ENCODE measurements at regions not wholly inside any gene's neighbourhood (a gene's known extent, or its start where the extent isn't known, plus 50 kb on each side); places are given as distances from the start of the nearest gene placed in this dataset.

DNA sequence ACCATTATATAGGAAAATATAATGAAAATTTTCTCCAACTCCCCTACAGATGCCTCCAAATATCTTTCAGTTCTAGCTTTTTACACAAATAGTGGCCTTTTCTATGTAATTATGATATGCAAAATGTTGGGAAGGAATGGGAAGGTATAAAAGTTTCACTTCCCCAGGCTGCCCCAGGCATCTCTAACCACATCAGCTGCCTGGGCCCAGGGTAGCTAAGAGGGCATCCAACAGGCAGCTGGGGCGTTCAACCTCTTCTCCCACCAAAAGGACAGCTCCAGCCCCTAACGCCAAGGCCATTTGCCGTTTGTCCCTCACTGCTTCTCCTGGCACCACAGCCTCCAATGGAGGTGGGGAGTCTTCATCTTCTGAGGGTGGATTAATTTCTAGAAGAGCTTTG, 188.1 kb upstream of the TSC22D2 start:
- Histone ChIP-seq H3K4me3 (no peak overlapping the region), H3K9me3 (no peaks in the 10 kb centered on the region), H3K36me3 (no peaks in the 10 kb centered on the region), H3K27me3 (no peaks in the 10 kb centered on the region), H3K27ac (no peak overlapping the region), H3K4me1 (no peaks in the 10 kb centered on the region)
- ATAC-seq (no peak), DNase-seq (no peak), FAIRE-seq (no peak)
- intact Hi-C loops (cut with DNase I), result loop anchor here in 1 of 3 donors (10.0 kb wide), 1 partner anchor 275 kb away; no protein-coding TSS in a partner anchor
- TF ChIP-seq, protein P1, sequence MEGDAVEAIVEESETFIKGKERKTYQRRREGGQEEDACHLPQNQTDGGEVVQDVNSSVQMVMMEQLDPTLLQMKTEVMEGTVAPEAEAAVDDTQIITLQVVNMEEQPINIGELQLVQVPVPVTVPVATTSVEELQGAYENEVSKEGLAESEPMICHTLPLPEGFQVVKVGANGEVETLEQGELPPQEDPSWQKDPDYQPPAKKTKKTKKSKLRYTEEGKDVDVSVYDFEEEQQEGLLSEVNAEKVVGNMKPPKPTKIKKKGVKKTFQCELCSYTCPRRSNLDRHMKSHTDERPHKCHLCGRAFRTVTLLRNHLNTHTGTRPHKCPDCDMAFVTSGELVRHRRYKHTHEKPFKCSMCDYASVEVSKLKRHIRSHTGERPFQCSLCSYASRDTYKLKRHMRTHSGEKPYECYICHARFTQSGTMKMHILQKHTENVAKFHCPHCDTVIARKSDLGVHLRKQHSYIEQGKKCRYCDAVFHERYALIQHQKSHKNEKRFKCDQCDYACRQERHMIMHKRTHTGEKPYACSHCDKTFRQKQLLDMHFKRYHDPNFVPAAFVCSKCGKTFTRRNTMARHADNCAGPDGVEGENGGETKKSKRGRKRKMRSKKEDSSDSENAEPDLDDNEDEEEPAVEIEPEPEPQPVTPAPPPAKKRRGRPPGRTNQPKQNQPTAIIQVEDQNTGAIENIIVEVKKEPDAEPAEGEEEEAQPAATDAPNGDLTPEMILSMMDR (IDR thresholded peaks at IDR 0.05), result no peak
- WGBS, 2 donors, result 80 to 82% methylated on average over 3 of the region's 3 CpGs

DNA sequence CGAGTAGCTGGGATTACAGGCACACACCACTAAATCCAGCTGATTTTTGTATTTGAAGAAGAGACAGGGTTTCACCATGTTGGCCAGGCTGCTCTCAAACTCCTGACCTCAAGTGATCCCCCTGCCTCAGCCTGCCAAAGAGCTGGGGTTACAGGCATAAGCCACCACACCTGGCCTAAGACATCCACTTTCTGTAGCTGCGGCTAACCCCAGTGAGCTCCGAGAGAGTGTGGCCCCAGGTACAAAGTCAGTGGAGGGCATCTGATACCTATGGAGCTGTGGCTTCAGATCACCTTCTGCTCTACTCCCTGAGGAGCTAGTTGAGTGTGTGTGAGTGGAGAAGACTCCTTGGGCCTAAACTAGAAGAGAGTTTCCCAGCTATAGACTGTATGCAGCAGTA, 189.3 kb upstream of the TSC22D2 start:
- ATAC-seq, result no peak
- intact Hi-C loops (cut with DNase I), result no loop called here
- no peak overlapping the region for H3K4me3 ChIP-seq
- no peaks in the 10 kb centered on the region for H3K4me1 ChIP-seq
- TF ChIP-seq, protein P1 (IDR thresholded peaks at IDR 0.05), result no peak
- H3K9me3 ChIP-seq, result no peaks in the 10 kb centered on the region
- H3K27me3 ChIP-seq, result no peaks in the 10 kb centered on the region
- 86 to 94% methylated on average over 3 of the region's 3 CpGs for WGBS, 2 donors
- no peaks in the 10 kb centered on the region for H3K36me3 ChIP-seq
- FAIRE-seq, result no peak
- no peak overlapping the region for H3K27ac ChIP-seq
- DNase-seq, result no peak

DNA sequence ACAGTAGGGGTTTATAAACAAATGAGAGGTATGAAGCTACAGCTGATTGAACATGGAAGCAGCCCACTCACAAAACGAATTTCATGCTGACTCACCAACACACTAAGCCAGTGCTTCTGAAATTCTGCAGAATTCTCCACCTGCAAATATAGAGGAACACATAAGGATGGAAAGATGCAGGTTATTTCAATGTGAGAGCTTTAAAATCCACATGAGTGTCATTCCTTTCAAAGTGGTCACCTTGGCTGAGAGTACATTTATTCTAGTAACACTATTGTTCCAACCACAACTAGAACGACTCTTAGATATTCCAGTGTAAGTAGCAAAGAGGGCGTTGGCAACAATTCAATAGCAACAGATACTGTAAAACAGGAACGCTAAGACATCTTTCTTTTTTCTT, 189.9 kb upstream of the TSC22D2 start:
- TF ChIP-seq, protein P1 (IDR thresholded peaks at IDR 0.05), result no peak
- DNase-seq (no peak), ATAC-seq (no peak), FAIRE-seq (no peak)
- WGBS, 2 donors, result 71 to 80% methylated on average over 4 of the region's 4 CpGs
- H3K27me3 ChIP-seq, result no peaks in the 10 kb centered on the region
- intact Hi-C loops (cut with DNase I), result no loop called here
- no peak overlapping the region for H3K4me3 ChIP-seq
- no peaks in the 10 kb centered on the region for H3K36me3 ChIP-seq
- H3K4me1 ChIP-seq, result no peaks in the 10 kb centered on the region
- no peaks in the 10 kb centered on the region for H3K9me3 ChIP-seq
- H3K27ac ChIP-seq, result no peak overlapping the region

DNA sequence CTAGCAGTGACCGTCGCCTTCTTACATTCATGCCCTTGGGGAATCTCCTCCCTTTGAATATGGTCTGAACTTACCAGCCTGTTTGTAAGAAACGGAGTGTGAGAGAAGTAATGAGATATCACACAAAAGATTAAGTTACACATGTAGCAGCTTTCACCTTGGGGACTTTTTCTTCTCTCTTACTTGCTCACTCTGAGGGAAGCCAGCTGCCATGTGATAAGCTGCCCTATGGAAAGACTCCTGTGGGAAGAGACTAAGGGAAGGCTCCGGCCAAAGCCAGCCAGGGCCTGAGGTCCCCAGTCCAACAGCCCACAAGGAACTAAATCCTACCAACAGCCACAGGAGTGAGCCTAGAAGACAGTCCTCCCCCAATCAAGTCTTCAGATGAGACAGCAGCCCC, 190.4 kb upstream of the TSC22D2 start:
- ATAC-seq (no peak), DNase-seq (no peak), FAIRE-seq (no peak)
- intact Hi-C loops (cut with DNase I), result no loop called here
- 86 to 88% methylated on average over 4 of the region's 4 CpGs for WGBS, 2 donors
- Histone ChIP-seq H3K9me3 (no peaks in the 10 kb centered on the region), H3K27ac (no peak overlapping the region), H3K36me3 (no peaks in the 10 kb centered on the region), H3K4me3 (no peak overlapping the region), H3K27me3 (no peaks in the 10 kb centered on the region), H3K4me1 (no peaks in the 10 kb centered on the region)
- TF ChIP-seq, protein P1 (IDR thresholded peaks at IDR 0.05), result no peak

DNA sequence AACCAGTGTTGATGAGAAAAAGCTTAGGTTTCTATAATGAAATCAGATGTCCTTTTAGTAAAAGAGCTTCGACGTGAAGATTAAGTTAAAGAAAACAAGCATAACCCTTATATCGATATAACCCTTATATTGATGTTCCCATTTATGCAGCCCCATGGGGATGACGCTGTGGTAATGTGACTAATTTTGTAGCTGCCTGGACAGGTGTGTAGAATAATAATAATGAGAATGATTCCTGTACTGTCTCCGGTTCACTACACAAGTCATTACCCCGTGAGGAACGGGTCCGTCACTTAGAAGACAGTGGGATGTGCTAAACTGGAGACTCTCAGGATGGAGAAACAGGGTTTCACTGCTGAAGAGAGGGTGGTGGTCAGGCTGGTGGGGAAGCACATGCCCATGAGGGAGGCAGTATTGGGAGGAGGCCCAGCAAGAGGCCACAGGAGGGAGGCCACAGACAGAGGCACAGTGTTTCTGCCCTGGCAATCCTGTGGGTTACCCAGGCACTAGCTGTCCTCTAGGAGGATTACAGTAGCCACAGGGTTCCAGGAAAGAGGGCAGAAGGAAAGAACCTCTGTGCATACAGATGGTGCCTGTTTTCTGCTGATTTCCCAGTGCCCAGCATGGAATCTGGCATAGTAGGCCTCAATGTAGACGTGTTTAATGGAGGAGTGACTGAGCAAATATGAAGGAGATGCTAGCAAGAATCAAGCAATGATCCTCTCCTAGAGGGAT, 191.1 kb upstream of the TSC22D2 start:
- FAIRE-seq (no peak), ATAC-seq (no peak), DNase-seq (no peak)
- Histone ChIP-seq H3K4me3 (no peak overlapping the region), H3K27ac (no peak overlapping the region), H3K9me3 (no peaks in the 10 kb centered on the region), H3K36me3 (no peaks in the 10 kb centered on the region), H3K4me1 (no peaks in the 10 kb centered on the region), H3K27me3 (no peaks in the 10 kb centered on the region)
- TF ChIP-seq, protein P1 (IDR thresholded peaks at IDR 0.05), result no peak
- WGBS, 2 donors, result 93 to 97% methylated on average over 9 of the region's 9 CpGs
- intact Hi-C loops (cut with DNase I), result no loop called here
